Panc1 (cell line): ENCODE measurements at regions not wholly inside any gene's neighbourhood (a gene's known extent, or its start where the extent isn't known, plus 50 kb on each side); places are given as distances from the start of the nearest gene placed in this dataset.

Experiments used
- ATAC-seq: fragments of 200-7000 bp; cut with Tn5 transposase; 2 replicates; pipeline ENCODE4 v1.9.1; 2020; ENCODE audit warnings: mild to moderate bottlenecking, moderate library complexity
- BruUV-seq: library from RNA; stranded (reverse); fragments of 400-500 nt; replicated peaks from 2 replicates; lab custom pipeline; 2021; lab: Mats Ljungman, UMichigan
- CTCF ChIA-PET: fragments of 300-600 bp; sonication (Branson Sonifier 250); formaldehyde crosslinking; loops from one replicate; lab custom pipeline; 2022; ENCODE audit warnings: antibody characterized with exemption; lab: Charles Lee
- POLR2A ChIA-PET: fragments of 300-600 bp; sonication (Branson Sonifier 250); formaldehyde crosslinking; loops from one replicate; lab custom pipeline; 2022; ENCODE audit warnings: antibody characterized with exemption; lab: Charles Lee
- DNase-seq: peaks from one replicate; pipeline ENCODE4 v3.0.0-alpha.2; 2010; ENCODE audit warnings: low read depth, low spot score
- H3K27ac ChIP-seq: 2 replicates; pipeline ENCODE4 v1.5.1; 2011; ENCODE audit warnings: mild to moderate bottlenecking, low read length, inconsistent platforms
- H3K27me3 ChIP-seq: fragments of 200-500 bp; sonication (Bioruptor generic); 2 replicates; pipeline ENCODE4 v1.6.0; 2014; ENCODE audit warnings: low read length, inconsistent platforms; ENCODE audit not compliant: control insufficient read depth, insufficient read depth
- H3K36me3 ChIP-seq: fragments of 200-500 bp; sonication (Bioruptor generic); 2 replicates; pipeline ENCODE4 v1.5.1; 2014; ENCODE audit warnings: inconsistent platforms, mild to moderate bottlenecking, low read length, moderate library complexity; ENCODE audit not compliant: control insufficient read depth, insufficient read depth
- H3K4me1 ChIP-seq: 2 replicates; pipeline ENCODE4 v1.5.1; 2011; ENCODE audit warnings: inconsistent platforms, mild to moderate bottlenecking, low read length, moderate library complexity; ENCODE audit not compliant: control insufficient read depth, insufficient read depth
- H3K4me3 ChIP-seq, 2 experiments: 2 replicates each; pipeline ENCODE4 v1.5.1; 2011 to 2012; ENCODE audit warnings: low read depth in 2 of 2, low read length in 2 of 2, mild to moderate bottlenecking in 2 of 2, inconsistent platforms in 1 of 2, moderate library complexity in 1 of 2
- H3K9me3 ChIP-seq: fragments of 200-500 bp; sonication (Bioruptor generic); 2 replicates; pipeline ENCODE4 v1.5.1; 2014; ENCODE audit warnings: low read depth, mild to moderate bottlenecking, inconsistent platforms, low read length, moderate library complexity; ENCODE audit not compliant: control insufficient read depth, insufficient read depth
- POLR2AphosphoS5 ChIP-seq: IDR thresholded peaks from 2 replicates; pipeline ENCODE4 v1.6.1; 2012; ENCODE audit warnings: mild to moderate bottlenecking, low read depth, low read length, moderate library complexity
- SIN3A ChIP-seq: IDR thresholded peaks from 2 replicates; pipeline ENCODE4 v1.6.1; 2012; ENCODE audit warnings: low read depth, mild to moderate bottlenecking, low read length, moderate library complexity, borderline replicate concordance; ENCODE audit not compliant: insufficient read depth
- TCF7L2 ChIP-seq: IDR thresholded peaks from 2 replicates; pipeline ENCODE4 v1.6.1; 2011; ENCODE audit warnings: mild to moderate bottlenecking, low read depth, low read length, inconsistent platforms
- in situ Hi-C: cut with HindIII; loops from 2 replicates; pipeline ENCODE4 v1.10.0; 2016; ENCODE audit warnings: low sequenced_read_pairs, low pct_unique_long_range_greater_than_20kb
- intact Hi-C: fragments of 100-400 bp; cut with micrococcal nuclease; formaldehyde crosslinking; loops from one replicate; pipeline ENCODE4 v1.10.0; 2022; ENCODE audit not compliant: unreplicated experiment
- TF ChIP-seq, protein P1 (sequence below): fragments of 450-650 bp; IDR thresholded peaks from 2 replicates; pipeline ENCODE4 v1.5.1; 2017; ENCODE audit warnings: mild to moderate bottlenecking
- TF ChIP-seq, protein P2 (sequence below), 2 experiments: IDR thresholded peaks; 2 replicates each; pipeline ENCODE4 v1.6.1; 2011 to 2012; ENCODE audit warnings: low read depth in 2 of 2, control low read depth in 1 of 2, low read length in 1 of 2, mild to moderate bottlenecking in 1 of 2, moderate library complexity in 1 of 2; ENCODE audit not compliant: insufficient read depth in 1 of 2

DNA sequence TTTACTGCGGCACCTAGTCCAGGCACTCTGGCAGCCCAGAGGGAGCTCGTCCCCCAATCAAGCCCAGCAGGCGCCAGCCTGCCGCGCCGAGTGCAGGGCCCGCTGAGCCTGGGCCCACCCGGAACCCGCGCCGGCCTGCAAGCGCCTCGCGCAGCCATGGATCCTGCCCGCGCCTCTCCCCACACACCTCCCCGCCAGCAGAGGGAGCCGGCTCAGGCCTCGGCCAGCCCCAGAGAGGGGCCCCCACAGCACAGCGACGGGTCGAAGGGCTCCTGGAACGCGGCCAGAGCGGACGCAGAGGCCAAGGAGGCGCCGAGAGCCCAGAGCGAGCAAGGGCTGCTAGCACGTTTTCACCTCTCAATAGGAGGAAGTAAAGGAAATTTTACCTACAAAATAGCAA is 767.0 kb downstream of the MRPL39 start:
- ChIA-PET POLR2A (no interaction called here), CTCF (no interaction called here)
- Histone ChIP-seq H3K9me3 (no peaks in the 10 kb centered on the region), H3K27ac (no peak overlapping the region), H3K36me3 (no peaks in the 10 kb centered on the region), H3K4me1 (no peaks in the 10 kb centered on the region), H3K4me3 (no peak overlapping the region), H3K27me3 (no peaks in the 10 kb centered on the region)
- BruUV-seq = no TSS peak
- intact Hi-C loops (no loop called here), in situ Hi-C loops (no loop called here)
- DNase-seq (no peak), ATAC-seq (no peak)
- TF ChIP-seq POLR2AphosphoS5 (no peak), SIN3A (no peak), TCF7L2 (no peak)
- TF ChIP-seq, protein P1, sequence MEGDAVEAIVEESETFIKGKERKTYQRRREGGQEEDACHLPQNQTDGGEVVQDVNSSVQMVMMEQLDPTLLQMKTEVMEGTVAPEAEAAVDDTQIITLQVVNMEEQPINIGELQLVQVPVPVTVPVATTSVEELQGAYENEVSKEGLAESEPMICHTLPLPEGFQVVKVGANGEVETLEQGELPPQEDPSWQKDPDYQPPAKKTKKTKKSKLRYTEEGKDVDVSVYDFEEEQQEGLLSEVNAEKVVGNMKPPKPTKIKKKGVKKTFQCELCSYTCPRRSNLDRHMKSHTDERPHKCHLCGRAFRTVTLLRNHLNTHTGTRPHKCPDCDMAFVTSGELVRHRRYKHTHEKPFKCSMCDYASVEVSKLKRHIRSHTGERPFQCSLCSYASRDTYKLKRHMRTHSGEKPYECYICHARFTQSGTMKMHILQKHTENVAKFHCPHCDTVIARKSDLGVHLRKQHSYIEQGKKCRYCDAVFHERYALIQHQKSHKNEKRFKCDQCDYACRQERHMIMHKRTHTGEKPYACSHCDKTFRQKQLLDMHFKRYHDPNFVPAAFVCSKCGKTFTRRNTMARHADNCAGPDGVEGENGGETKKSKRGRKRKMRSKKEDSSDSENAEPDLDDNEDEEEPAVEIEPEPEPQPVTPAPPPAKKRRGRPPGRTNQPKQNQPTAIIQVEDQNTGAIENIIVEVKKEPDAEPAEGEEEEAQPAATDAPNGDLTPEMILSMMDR = no peak
- TF ChIP-seq, protein P2, sequence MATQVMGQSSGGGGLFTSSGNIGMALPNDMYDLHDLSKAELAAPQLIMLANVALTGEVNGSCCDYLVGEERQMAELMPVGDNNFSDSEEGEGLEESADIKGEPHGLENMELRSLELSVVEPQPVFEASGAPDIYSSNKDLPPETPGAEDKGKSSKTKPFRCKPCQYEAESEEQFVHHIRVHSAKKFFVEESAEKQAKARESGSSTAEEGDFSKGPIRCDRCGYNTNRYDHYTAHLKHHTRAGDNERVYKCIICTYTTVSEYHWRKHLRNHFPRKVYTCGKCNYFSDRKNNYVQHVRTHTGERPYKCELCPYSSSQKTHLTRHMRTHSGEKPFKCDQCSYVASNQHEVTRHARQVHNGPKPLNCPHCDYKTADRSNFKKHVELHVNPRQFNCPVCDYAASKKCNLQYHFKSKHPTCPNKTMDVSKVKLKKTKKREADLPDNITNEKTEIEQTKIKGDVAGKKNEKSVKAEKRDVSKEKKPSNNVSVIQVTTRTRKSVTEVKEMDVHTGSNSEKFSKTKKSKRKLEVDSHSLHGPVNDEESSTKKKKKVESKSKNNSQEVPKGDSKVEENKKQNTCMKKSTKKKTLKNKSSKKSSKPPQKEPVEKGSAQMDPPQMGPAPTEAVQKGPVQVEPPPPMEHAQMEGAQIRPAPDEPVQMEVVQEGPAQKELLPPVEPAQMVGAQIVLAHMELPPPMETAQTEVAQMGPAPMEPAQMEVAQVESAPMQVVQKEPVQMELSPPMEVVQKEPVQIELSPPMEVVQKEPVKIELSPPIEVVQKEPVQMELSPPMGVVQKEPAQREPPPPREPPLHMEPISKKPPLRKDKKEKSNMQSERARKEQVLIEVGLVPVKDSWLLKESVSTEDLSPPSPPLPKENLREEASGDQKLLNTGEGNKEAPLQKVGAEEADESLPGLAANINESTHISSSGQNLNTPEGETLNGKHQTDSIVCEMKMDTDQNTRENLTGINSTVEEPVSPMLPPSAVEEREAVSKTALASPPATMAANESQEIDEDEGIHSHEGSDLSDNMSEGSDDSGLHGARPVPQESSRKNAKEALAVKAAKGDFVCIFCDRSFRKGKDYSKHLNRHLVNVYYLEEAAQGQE (IDR thresholded peaks at IDR 0.05; ENCODE audit: insufficient read depth in 1 of 2, low read depth in 2 of 2, low read length in 1 of 2) = no peak

DNA sequence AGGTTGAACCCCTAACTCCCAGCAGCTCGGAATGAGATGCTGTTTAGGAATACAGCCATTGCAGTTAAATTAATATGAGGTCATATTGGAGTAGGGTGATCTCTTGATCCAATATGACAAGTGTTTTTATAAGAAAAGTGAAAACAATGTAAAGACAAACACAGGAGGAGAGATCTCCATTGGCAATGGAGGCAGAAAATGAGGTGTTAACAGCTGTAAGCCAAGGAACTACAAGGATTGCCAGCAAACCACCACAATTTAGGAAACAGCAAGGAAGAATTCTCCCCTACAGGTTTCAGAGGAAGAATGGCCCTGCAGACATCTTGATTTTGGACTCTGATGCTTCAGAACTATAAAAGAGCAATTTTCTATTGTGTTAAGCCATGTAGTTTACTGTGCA is 774.3 kb downstream of the MRPL39 start:
- POLR2A ChIA-PET = no interaction called here
- in situ Hi-C loops = no loop called here
- no TSS peak for BruUV-seq

DNA sequence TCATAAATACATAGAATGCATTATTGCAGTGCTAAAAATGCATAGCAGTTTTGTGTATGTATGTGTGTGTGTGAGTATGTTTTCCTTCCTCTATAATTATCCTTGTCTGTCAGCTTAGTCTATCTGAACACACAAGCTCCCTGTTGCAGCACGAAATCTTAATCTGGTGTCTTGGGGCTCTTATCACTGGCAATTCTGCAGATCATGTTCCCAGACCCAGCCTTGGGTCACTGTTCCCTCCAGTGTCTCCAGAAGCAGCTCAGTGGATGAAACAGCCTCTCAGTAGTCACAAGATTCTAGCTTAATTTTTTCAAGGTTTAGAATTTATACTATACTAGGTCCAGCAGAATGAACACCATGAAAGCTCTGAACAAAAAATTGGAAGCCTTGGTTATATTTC is 777.9 kb downstream of the MRPL39 start:
- Histone ChIP-seq H3K27me3 (no peaks in the 10 kb centered on the region), H3K9me3 (no peaks in the 10 kb centered on the region), H3K27ac (no peak overlapping the region), H3K36me3 (no peaks in the 10 kb centered on the region), H3K4me1 (no peaks in the 10 kb centered on the region), H3K4me3 (no peak overlapping the region)
- no peak for TF ChIP-seq SIN3A
- TF ChIP-seq POLR2AphosphoS5 = no peak
- no peak for TF ChIP-seq TCF7L2
- TF ChIP-seq, protein P2 (IDR thresholded peaks at IDR 0.05; ENCODE audit: insufficient read depth in 1 of 2, low read depth in 2 of 2, low read length in 1 of 2) = no peak
- TF ChIP-seq, protein P1 = no peak
- ChIA-PET CTCF (no interaction called here), POLR2A (no interaction called here)
- in situ Hi-C loops (no loop called here), intact Hi-C loops (no loop called here)
- DNase-seq (no peak), ATAC-seq (no peak)
- no TSS peak for BruUV-seq

More for the DNA sequence above, 774.3 kb downstream of the MRPL39 start:
- DNase-seq = no peak
- Histone ChIP-seq H3K36me3 (no peaks in the 10 kb centered on the region), H3K27ac (no peak overlapping the region), H3K27me3 (no peaks in the 10 kb centered on the region), H3K4me3 (no peak overlapping the region), H3K4me1 (no peaks in the 10 kb centered on the region), H3K9me3 (no peaks in the 10 kb centered on the region)
- CTCF ChIA-PET = no interaction called here
- ATAC-seq = no peak
- no peak for TF ChIP-seq TCF7L2
- intact Hi-C loops = no loop called here
